NCI-H526 (cell line): ENCODE measurements at regions not wholly inside any gene's neighbourhood (a gene's known extent, or its start where the extent isn't known, plus 50 kb on each side); places are given as distances from the start of the nearest gene placed in this dataset.

Experiments used
- DNase-seq, 2 experiments: peaks; one replicate each; lab custom pipeline; 2025; lab: John Stamatoyannopoulos, UW

DNA sequence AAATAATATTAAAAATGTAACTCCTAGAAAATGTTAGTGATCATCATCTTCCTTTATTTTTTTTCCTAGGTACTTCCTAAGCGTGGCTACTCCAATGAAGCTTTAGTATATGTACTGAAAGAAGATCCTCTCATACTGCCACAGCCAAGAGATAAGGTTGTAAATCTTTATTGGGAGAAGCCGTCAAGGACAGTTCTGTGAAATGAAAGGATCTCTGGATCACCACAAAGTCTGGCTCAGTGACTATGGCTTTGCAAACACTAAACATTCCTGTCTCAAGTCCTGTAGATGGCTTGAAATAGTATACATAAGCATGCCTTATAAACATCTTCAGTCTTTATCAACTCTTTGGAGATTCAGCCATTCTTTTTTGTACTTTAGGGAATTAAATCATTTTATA is 61.2 kb upstream of the DPH5 start:
- peak in 1 of 2 experiments; percentile 4 for DNase-seq

DNA sequence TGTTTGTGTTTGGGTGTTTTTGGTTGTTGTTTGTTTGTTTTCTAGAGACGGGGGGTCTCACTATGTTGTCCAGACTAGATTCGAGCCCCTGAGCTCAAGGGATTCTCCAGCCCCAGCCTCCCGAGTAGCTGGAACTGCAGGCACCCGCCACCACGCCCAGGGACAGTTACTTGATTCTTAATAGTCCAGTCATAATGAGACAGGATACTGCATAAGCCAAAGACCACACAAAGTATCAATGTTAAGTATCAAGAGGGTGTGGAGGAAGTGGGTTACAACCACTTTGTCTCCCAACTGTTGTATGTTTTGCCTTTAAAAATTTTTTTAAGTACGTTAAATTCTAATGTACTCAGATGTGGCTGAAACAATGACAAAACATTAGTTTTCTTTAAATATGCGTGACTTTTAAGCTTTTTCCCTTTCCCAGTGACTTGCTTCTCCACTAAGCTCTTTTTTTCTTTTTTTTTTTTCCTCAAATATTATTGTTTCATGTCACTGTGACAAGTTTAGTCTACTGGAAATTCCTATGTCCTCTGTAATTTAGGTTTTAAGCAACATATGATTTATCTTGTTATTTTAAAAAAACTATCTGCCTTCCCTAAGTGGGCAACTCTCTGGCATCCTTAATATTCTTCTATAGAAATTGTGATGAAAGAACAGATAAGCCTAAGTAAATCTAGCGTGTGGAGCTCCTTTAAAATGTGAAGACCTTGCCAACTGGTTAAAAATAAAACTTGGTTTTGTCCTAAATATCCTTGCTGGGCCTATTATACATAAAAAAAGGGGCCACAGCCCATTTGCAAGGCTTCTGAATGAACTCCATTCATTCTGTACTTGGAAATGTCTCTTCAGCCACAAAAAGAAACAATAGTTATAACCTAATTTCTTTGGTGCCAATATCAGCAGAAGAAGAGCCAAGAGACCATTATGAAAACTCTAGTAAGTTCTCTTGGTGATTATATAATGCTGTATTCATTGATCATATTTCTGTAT is 56.2 kb upstream of the DPH5 start:
- DNase-seq, result no peak

DNA sequence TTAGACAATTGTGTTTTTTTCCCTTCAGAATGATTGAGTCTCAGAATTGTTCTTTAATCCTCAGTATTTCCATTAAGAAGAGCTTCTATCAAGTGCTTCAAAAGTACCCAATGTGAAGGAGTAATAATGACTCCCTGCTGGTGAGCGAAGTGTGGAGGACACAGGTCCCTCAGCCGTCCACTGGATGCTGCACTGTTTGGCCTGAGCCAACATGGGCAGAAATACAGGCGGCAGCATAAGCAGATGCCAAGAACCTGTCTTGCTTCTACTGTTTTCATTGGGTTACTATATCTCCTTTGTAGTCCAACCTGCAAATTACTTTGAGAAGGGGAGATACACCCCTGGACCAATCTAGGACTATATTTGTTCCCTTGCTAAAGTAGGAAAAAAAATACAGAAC is 55.3 kb upstream of the DPH5 start:
- DNase-seq, result no peak

DNA sequence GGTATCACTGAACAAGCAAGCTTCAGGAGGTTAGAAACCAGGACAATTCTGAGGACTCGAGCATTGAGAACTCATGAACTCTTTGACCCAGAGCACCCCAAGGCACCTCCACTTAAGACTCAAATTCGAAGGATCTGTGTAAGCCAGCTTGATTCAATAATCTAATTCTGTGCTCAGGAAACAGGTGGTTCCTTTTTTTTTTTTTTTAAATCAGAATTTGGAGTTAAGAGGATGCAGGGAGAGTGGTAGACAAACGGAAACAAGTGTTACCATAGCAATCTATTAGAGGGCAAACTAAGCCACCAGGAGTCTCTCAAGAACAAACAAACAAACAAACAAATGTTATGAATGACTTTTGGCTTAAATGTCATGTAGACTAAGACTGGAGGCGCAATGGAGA is 53.8 kb upstream of the DPH5 start:
- DNase-seq, result no peak

DNA sequence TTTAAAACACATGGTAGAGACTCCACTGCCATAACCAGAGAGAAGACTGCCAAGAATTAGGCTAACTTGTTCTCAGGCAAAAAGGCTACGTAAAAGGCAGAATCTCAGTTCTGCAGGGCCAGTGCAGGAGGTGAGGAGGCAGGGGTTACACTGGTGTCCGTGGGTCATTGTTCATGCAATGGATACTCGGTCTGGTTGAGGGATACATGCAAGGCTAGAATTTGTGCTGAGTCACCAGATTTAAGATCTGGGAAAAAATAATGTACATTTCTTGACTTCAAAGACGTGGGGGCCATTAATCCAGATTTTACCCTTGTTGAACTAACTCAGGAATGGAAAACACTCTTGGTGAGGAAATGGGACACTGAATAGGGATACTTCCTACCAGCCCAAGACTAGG is 52.3 kb upstream of the DPH5 start:
- DNase-seq, result no peak

DNA sequence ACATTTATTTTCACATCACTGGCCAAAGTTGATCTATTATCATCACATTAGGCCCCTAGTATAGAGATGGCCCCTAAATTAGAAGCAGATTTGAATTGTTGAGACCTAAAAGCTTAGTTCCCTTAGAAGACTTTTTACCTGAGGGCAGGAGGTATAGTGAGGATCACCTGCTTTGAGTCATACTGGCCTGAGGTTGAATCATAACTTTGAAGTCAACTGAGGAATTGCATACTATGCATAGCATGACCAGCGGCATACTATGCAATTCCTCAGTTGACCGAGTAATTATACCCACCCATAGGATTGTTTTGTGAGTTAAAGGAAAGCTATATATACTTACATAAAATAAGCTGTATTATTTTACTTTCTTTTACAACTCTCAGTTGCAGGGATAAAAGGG is 50.3 kb upstream of the DPH5 start:
- DNase-seq, result no peak
